Endothelial cell of umbilical vein (primary cell): ENCODE measurements at regions not wholly inside any gene's neighbourhood (a gene's known extent, or its start where the extent isn't known, plus 50 kb on each side); places are given as distances from the start of the nearest gene placed in this dataset.

Experiments
- MAX ChIP-seq: IDR thresholded peaks from 2 replicates; pipeline ENCODE4 v1.6.1; 2011; ENCODE audit not compliant: insufficient read depth, insufficient read length
- POLR2A ChIP-seq: IDR thresholded peaks from 2 replicates; pipeline ENCODE4 v1.6.1; 2012; ENCODE audit warnings: low read depth, mild to moderate bottlenecking, control low read depth, low read length

GRCh38 chr19:32291876-32292275, 53.5 kb upstream of the ZNF507 start:
- no peak for TF ChIP-seq POLR2A
- no peak for TF ChIP-seq MAX
